Activated T-cell treated with anti-CD3 and anti-CD28 coated beads, Interleukin-2, amount 50 U/mL, for 4 hours (primary cell): ENCODE measurements at regions not wholly inside any gene's neighbourhood (a gene's known extent, or its start where the extent isn't known, plus 50 kb on each side); places are given as distances from the start of the nearest gene placed in this dataset.

ENCODE experiments used
- ATAC-seq, 2 donors: fragments of 200-7000 bp; cut with Tn5 transposase; one replicate each; pipeline ENCODE4 v1.10.0; 2021
- DNase-seq: peaks from one replicate; pipeline ENCODE4 v3.0.0-alpha.2; 2020
- H3K27me3 Mint-ChIP-seq: one replicate; pipeline ENCODE4 v1.8.0; 2021; ENCODE audit warnings: low read depth, mixed read lengths
- H3K36me3 Mint-ChIP-seq: one replicate; pipeline ENCODE4 v1.8.0; 2022; ENCODE audit warnings: mixed read lengths; ENCODE audit not compliant: insufficient read depth
- H3K4me1 Mint-ChIP-seq: one replicate; pipeline ENCODE4 v1.8.0; 2021; ENCODE audit warnings: low read depth, mixed read lengths
- H3K4me3 Mint-ChIP-seq: one replicate; pipeline ENCODE4 v1.8.0; 2021; ENCODE audit warnings: mild to moderate bottlenecking, moderate library complexity, mixed read lengths
- H3K9me3 Mint-ChIP-seq: one replicate; pipeline ENCODE4 v1.8.0; 2021; ENCODE audit warnings: mixed read lengths

GRCh38 chr17:77465358-77466041 is 324.7 kb downstream of the SEC14L1 start:
- DNase-seq (peak; percentile 72), ATAC-seq (peak; percentile 92)
- Mint-ChIP-seq H3K27me3 (no peaks in the 10 kb centered on the region), H3K4me1 (peaks cover 85% of the 10 kb centered on the region), H3K9me3 (no peaks in the 10 kb centered on the region), H3K36me3 (peaks cover 24% of the 10 kb centered on the region), H3K4me3 (peak overlapping the region; percentile 74)

- DNase-seq (no peak), ATAC-seq (peak in 1 of 2 donors; percentile 4)
- H3K4me1 Mint-ChIP-seq, result peaks cover 86% of the 10 kb centered on the region
- peak overlapping the region; percentile 74 for H3K4me3 Mint-ChIP-seq
- H3K9me3 Mint-ChIP-seq, result no peaks in the 10 kb centered on the region
- H3K27me3 Mint-ChIP-seq, result no peaks in the 10 kb centered on the region
- peaks cover 29% of the 10 kb centered on the region for H3K36me3 Mint-ChIP-seq
Measured at GRCh38 chr17:77466140-77466539, 325.4 kb downstream of the SEC14L1 start.

DNA sequence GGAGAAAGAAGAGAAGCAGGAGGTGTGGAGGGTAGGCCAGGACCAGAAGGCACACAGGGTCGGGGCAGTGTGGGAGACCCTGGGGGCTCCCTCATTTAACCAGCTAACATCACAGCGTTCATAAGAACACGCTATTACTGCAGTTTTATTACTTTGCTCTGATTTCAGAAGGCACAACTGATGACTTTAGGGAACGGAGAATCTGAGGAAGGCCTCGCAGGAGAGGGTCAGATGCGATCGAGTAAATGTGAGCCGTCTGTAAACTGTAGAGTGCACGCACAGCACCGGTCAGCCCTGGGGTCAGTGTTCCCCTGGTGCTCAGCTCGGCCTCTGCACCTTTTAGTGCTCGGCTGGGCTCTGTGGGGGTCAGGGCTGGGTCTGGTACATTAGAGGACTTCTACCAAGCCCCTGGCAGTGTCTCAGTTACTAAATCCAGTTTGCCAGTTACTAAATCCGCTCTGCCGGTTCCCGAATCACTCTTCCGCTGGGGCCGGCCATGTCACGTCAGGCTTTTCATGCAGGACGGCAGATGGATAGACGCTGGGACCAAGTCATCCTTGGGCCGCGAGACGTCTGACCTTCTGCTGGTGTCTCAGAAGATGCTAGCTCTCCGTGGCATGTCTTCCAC is 325.9 kb downstream of the SEC14L1 start:
- Mint-ChIP-seq H3K36me3 (peaks cover 29% of the 10 kb centered on the region), H3K4me3 (peak overlapping the region; percentile 23), H3K4me1 (peaks cover 86% of the 10 kb centered on the region), H3K9me3 (no peaks in the 10 kb centered on the region), H3K27me3 (no peaks in the 10 kb centered on the region)
- ATAC-seq, result no peak
- no peak for DNase-seq

DNA sequence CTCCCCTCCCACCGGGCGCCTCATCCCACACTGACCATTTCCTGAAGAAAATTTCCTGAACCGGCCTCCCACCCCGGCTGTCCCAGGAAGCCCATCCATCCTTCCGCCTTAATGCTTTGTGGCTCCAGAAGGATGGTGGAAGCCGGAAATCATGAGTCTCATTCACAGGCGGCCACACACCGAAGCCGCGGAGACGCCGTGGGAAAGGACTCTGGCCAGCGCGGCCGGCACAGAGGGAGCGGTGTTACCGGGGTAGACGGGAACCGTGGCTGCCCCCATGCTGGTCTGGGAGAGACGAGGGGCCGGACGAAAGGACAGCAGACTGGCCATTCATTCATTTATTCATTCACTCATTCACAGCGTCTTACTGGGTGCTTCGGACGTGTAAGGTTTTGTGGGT is 326.8 kb downstream of the SEC14L1 start:
- ATAC-seq, result no peak
- H3K4me1 Mint-ChIP-seq, result peaks cover 88% of the 10 kb centered on the region
- no peak for DNase-seq

GRCh38 chr17:77468897-77469296 is 328.1 kb downstream of the SEC14L1 start:
- no peak overlapping the region for H3K4me3 Mint-ChIP-seq
- DNase-seq, result no peak
- no peaks in the 10 kb centered on the region for H3K9me3 Mint-ChIP-seq
- no peaks in the 10 kb centered on the region for H3K27me3 Mint-ChIP-seq
- no peak for ATAC-seq
- H3K4me1 Mint-ChIP-seq, result peaks cover 91% of the 10 kb centered on the region
- peaks cover 29% of the 10 kb centered on the region for H3K36me3 Mint-ChIP-seq

More for the DNA sequence above, 326.8 kb downstream of the SEC14L1 start:
- Mint-ChIP-seq H3K27me3 (no peaks in the 10 kb centered on the region), H3K4me3 (no peak overlapping the region), H3K9me3 (no peaks in the 10 kb centered on the region), H3K36me3 (peaks cover 29% of the 10 kb centered on the region)

- Mint-ChIP-seq H3K36me3 (peaks cover 27% of the 10 kb centered on the region), H3K27me3 (no peaks in the 10 kb centered on the region), H3K9me3 (no peaks in the 10 kb centered on the region), H3K4me1 (peaks cover 94% of the 10 kb centered on the region), H3K4me3 (peak overlapping the region; percentile 7)
- DNase-seq (no peak), ATAC-seq (no peak)
Measured at GRCh38 chr17:77470330-77470786, 329.6 kb downstream of the SEC14L1 start.

- Mint-ChIP-seq H3K9me3 (no peaks in the 10 kb centered on the region), H3K36me3 (peaks cover 27% of the 10 kb centered on the region), H3K27me3 (no peaks in the 10 kb centered on the region), H3K4me3 (peak overlapping the region; percentile 62), H3K4me1 (peaks cover 94% of the 10 kb centered on the region)
- DNase-seq (no peak), ATAC-seq (no peak)
Measured at GRCh38 chr17:77470800-77471733, 330.3 kb downstream of the SEC14L1 start.

DNA sequence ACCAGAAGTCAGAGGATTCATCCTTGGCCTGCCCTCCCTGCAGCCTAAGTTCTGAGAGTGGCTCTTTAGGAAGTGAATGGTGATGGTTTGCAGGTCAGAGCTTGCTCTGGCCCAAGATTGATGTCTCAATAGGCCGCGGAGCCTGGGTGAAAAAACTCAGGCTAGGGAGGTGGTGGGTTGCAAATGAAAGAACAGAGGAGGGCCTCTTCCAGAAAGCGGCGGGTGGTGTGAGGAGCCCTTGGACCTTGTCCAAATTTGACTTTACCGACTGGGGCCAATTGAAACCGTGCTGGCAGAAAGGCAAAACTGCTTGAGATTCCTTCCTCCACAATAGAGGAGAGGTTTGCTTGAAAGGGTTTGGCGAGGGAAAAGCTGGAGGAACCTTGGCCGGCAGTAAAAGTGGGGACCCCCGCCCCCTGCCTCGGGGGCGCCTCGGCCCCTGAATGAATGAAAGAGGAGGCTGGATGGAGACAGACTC is 331.3 kb downstream of the SEC14L1 start:
- Mint-ChIP-seq H3K27me3 (no peaks in the 10 kb centered on the region), H3K36me3 (peaks cover 27% of the 10 kb centered on the region), H3K9me3 (no peaks in the 10 kb centered on the region), H3K4me3 (peak overlapping the region; percentile 62), H3K4me1 (peaks cover 94% of the 10 kb centered on the region)
- ATAC-seq (no peak), DNase-seq (no peak)

GRCh38 chr17:77472468-77473310 is 331.9 kb downstream of the SEC14L1 start:
- DNase-seq, result no peak
- peaks cover 27% of the 10 kb centered on the region for H3K36me3 Mint-ChIP-seq
- H3K27me3 Mint-ChIP-seq, result no peaks in the 10 kb centered on the region
- peak overlapping the region; percentile 62 for H3K4me3 Mint-ChIP-seq
- H3K4me1 Mint-ChIP-seq, result peaks cover 97% of the 10 kb centered on the region
- no peaks in the 10 kb centered on the region for H3K9me3 Mint-ChIP-seq
- ATAC-seq, result peak; percentile 39 to 44

DNA sequence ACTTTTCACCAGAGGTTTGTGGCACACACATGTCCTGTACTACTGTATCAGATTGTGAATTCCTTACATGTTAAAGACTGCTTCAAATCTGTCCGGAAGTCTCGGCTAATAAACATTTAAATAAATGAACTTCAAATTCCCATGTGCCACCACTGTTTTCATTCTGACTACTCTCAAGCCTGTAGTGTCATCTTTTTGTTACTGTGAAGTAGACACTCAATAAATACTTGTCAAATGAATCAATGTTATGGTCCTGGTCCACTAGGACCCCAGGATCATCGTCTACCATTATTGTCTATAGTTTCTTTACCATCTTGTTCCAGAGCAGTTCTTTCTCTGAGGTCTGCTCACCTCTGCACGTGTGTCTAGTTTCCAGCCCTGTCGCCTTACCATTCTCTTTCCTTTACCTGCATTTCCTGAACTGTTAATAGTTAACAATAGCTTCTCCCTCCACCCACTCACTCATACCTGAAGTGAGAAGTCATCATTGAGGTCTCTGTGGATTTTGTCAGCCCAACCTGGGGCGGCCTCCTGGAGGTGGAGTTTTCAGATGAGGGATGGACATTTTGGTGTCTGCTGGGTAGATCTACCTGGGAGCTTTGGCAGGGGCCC is 333.0 kb downstream of the SEC14L1 start:
- ATAC-seq, result peak; percentile 40 to 43
- peaks cover 24% of the 10 kb centered on the region for H3K36me3 Mint-ChIP-seq
- no peaks in the 10 kb centered on the region for H3K9me3 Mint-ChIP-seq
- H3K4me1 Mint-ChIP-seq, result peaks cover 95% of the 10 kb centered on the region
- no peak for DNase-seq
- no peaks in the 10 kb centered on the region for H3K27me3 Mint-ChIP-seq
- H3K4me3 Mint-ChIP-seq, result peak overlapping the region; percentile 62

- H3K4me1 Mint-ChIP-seq, result peaks cover 95% of the 10 kb centered on the region
- H3K27me3 Mint-ChIP-seq, result no peaks in the 10 kb centered on the region
- ATAC-seq (no peak), DNase-seq (no peak)
- no peaks in the 10 kb centered on the region for H3K9me3 Mint-ChIP-seq
- peak overlapping the region; percentile 62 for H3K4me3 Mint-ChIP-seq
- peaks cover 17% of the 10 kb centered on the region for H3K36me3 Mint-ChIP-seq
Measured at GRCh38 chr17:77474292-77474988, 333.7 kb downstream of the SEC14L1 start.

DNA sequence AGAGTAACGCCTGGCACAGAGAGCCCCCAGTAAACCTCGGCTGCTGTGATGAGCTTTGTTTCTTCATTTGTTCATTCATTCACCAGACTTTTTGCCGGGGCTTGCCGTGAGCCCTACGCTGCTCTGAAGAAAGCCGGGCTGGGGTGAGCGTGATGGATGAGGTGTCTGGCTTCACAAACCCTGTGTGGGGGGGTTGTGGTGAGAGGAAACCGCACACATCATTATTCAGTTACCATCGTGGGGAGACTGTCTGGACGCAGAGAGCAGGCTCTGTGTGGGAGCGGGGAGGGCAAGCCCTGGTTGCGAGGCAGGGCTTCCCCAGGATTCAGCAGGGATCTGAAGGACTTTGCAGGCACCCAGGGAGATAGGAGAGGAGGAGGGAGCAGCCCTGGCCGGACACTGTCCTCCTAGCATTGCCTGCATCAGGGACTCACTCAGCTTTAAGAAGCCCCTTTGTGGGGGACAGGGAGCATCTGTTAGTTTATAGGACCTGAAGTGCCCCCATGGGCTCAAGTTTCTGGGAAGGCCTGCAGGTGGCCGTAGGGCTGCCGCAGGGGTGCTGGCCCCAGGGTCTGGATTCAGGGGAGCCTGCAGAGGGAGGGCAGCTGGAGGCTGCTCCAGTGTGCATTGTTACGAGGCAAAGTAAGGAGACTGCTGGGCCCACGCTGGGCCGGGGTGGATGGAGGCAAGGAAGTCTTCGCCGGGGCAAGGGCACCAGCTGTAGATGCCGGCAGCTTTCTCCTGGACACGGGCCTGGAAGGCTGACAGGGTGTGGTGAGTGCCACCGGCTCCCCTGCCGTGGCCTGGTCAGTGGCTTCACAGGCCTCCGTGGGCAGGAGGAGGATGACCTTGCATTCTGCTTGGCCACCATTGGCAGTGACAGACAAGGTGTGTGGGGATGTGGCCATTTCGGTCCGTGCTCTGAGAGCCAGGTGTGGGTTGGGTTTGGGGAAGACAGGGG is 334.5 kb downstream of the SEC14L1 start:
- peak overlapping the region; percentile 63 for H3K4me3 Mint-ChIP-seq

More for the DNA sequence above, 334.5 kb downstream of the SEC14L1 start:
- Mint-ChIP-seq H3K27me3 (no peaks in the 10 kb centered on the region), H3K9me3 (no peaks in the 10 kb centered on the region), H3K36me3 (peaks cover 10% of the 10 kb centered on the region), H3K4me1 (peaks cover 94% of the 10 kb centered on the region)
- DNase-seq, result peak; percentile 75
- ATAC-seq, result peak; percentile 78
